OCI-LY1 (cell line): ENCODE measurements at regions not wholly inside any gene's neighbourhood (a gene's known extent, or its start where the extent isn't known, plus 50 kb on each side); places are given as distances from the start of the nearest gene placed in this dataset.

Source experiments
- H2AFZ ChIP-seq: fragments of 200-600 bp; sonication (generic), shearing (Covaris generic); 2 replicates; pipeline ENCODE4 v1.6.0; 2014; ENCODE audit warnings: antibody characterized with exemption, mild to moderate bottlenecking, low read length
- H3F3A ChIP-seq: fragments of 200-600 bp; sonication (generic), shearing (Covaris generic); 2 replicates; pipeline ENCODE4 v1.6.0; 2014; ENCODE audit warnings: mild to moderate bottlenecking, antibody characterized with exemption, low read length, moderate library complexity; ENCODE audit not compliant: insufficient read depth
- H3K27ac ChIP-seq: fragments of 200-600 bp; sonication (generic); 2 replicates; pipeline ENCODE4 v1.5.1; 2014; ENCODE audit warnings: low read length, mixed run types, mild to moderate bottlenecking, low read depth; ENCODE audit not compliant: poor library complexity, severe bottlenecking
- H3K27me3 ChIP-seq: fragments of 200-600 bp; sonication (generic); 2 replicates; pipeline ENCODE4 v1.6.0; 2014; ENCODE audit warnings: antibody characterized with exemption, mild to moderate bottlenecking, low read length, moderate library complexity; ENCODE audit not compliant: insufficient read depth
- H3K36me3 ChIP-seq: fragments of 200-600 bp; sonication (generic); 2 replicates; pipeline ENCODE4 v1.6.1; 2014; ENCODE audit warnings: mild to moderate bottlenecking, antibody characterized with exemption, low read length, moderate library complexity, mixed read lengths; ENCODE audit not compliant: insufficient read depth
- H3K4me1 ChIP-seq: fragments of 200-600 bp; sonication (generic); 2 replicates; pipeline ENCODE4 v1.5.1; 2014; ENCODE audit warnings: mild to moderate bottlenecking, low read length, moderate library complexity; ENCODE audit not compliant: insufficient read depth, severe bottlenecking
- H3K4me2 ChIP-seq: fragments of 200-600 bp; sonication (generic), shearing (Covaris generic); 2 replicates; pipeline ENCODE4 v1.6.1; 2014; ENCODE audit warnings: low read length
- H3K4me3 ChIP-seq: fragments of 200-600 bp; sonication (generic); 2 replicates; pipeline ENCODE4 v1.5.1; 2014; ENCODE audit warnings: low read length, low read depth, mild to moderate bottlenecking, mixed read lengths; ENCODE audit not compliant: poor library complexity, severe bottlenecking
- H3K79me2 ChIP-seq: fragments of 200-600 bp; shearing (Covaris generic); 2 replicates; pipeline ENCODE4 v1.6.1; 2016; ENCODE audit warnings: mixed run types, low read length, mixed read lengths; ENCODE audit not compliant: insufficient read depth
- H3K9ac ChIP-seq: fragments of 200-600 bp; sonication (generic), shearing (Covaris generic); 2 replicates; pipeline ENCODE4 v1.6.1; 2014; ENCODE audit warnings: mild to moderate bottlenecking, low read length, mixed read lengths
- H3K9me2 ChIP-seq: fragments of 200-600 bp; sonication (generic), shearing (Covaris generic); 2 replicates; pipeline ENCODE4 v1.6.1; 2014; ENCODE audit warnings: low read depth, mild to moderate bottlenecking, low read length, mixed read lengths
- H3K9me3 ChIP-seq: fragments of 200-600 bp; shearing (Covaris generic); 2 replicates; pipeline ENCODE4 v1.6.1; 2014; ENCODE audit warnings: low read length, mixed read lengths
- H4K20me1 ChIP-seq: fragments of 200-600 bp; sonication (generic), shearing (Covaris generic); 2 replicates; pipeline ENCODE4 v1.6.0; 2016; ENCODE audit warnings: mild to moderate bottlenecking, low read length; ENCODE audit not compliant: insufficient read depth
- EZH2 ChIP-seq: fragments of 200-600 bp; sonication (generic), shearing (Covaris generic); IDR thresholded peaks from 2 replicates; pipeline ENCODE4 v1.8.0; 2017; ENCODE audit warnings: borderline replicate concordance, mixed run types, mild to moderate bottlenecking, antibody characterized with exemption, low read length, moderate library complexity, mixed read lengths
- TF ChIP-seq, protein P1 (sequence below): fragments of 200-600 bp; sonication (generic), shearing (Covaris generic); IDR thresholded peaks from 2 replicates; pipeline ENCODE4 v1.5.1; 2017; ENCODE audit warnings: mild to moderate bottlenecking, antibody characterized with exemption, low read length, moderate library complexity, mixed read lengths

- Histone ChIP-seq H3K4me2 (no peak overlapping the region), H3K9ac (no peak overlapping the region), H3K27me3 (no peaks in the 10 kb centered on the region; the same call in 1 of the 2 replicates), H4K20me1 (no peaks in the 10 kb centered on the region), H2AFZ (no peak overlapping the region), H3K36me3 (no peaks in the 10 kb centered on the region), H3K27ac (no peak overlapping the region), H3K9me3 (peaks cover 5% of the 10 kb centered on the region; the same call in 1 of the 2 replicates), H3K79me2 (no peaks in the 10 kb centered on the region), H3K4me3 (no peak overlapping the region), H3K4me1 (no peaks in the 10 kb centered on the region), H3F3A (no peaks in the 10 kb centered on the region), H3K9me2 (no peaks in the 10 kb centered on the region)
- no peak for TF ChIP-seq EZH2
- TF ChIP-seq, protein P1, sequence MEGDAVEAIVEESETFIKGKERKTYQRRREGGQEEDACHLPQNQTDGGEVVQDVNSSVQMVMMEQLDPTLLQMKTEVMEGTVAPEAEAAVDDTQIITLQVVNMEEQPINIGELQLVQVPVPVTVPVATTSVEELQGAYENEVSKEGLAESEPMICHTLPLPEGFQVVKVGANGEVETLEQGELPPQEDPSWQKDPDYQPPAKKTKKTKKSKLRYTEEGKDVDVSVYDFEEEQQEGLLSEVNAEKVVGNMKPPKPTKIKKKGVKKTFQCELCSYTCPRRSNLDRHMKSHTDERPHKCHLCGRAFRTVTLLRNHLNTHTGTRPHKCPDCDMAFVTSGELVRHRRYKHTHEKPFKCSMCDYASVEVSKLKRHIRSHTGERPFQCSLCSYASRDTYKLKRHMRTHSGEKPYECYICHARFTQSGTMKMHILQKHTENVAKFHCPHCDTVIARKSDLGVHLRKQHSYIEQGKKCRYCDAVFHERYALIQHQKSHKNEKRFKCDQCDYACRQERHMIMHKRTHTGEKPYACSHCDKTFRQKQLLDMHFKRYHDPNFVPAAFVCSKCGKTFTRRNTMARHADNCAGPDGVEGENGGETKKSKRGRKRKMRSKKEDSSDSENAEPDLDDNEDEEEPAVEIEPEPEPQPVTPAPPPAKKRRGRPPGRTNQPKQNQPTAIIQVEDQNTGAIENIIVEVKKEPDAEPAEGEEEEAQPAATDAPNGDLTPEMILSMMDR = no peak
Observed at GRCh38 chr2:12665334-12665733, 51.4 kb upstream of the TRIB2 start.

GRCh38 chr2:12666445-12666844 is 50.3 kb upstream of the TRIB2 start:
- Histone ChIP-seq H4K20me1 (no peaks in the 10 kb centered on the region), H3K27ac (no peak overlapping the region), H3K4me1 (no peaks in the 10 kb centered on the region), H3K36me3 (no peaks in the 10 kb centered on the region), H3K4me3 (no peak overlapping the region), H3K27me3 (no peaks in the 10 kb centered on the region; the same call in 1 of the 2 replicates), H2AFZ (no peak overlapping the region), H3K9me2 (no peaks in the 10 kb centered on the region), H3K9me3 (peaks cover 5% of the 10 kb centered on the region; the same call in 1 of the 2 replicates), H3K9ac (no peak overlapping the region), H3F3A (no peaks in the 10 kb centered on the region), H3K79me2 (no peaks in the 10 kb centered on the region), H3K4me2 (no peak overlapping the region)
- TF ChIP-seq, protein P1 = no peak
- TF ChIP-seq EZH2 = no peak
